RPMI8226 (cell line): ENCODE measurements at regions not wholly inside any gene's neighbourhood (a gene's known extent, or its start where the extent isn't known, plus 50 kb on each side); places are given as distances from the start of the nearest gene placed in this dataset.

Experiments
- DNase-seq: peaks from one replicate; pipeline ENCODE4 v3.0.0-alpha.2; 2015

DNA sequence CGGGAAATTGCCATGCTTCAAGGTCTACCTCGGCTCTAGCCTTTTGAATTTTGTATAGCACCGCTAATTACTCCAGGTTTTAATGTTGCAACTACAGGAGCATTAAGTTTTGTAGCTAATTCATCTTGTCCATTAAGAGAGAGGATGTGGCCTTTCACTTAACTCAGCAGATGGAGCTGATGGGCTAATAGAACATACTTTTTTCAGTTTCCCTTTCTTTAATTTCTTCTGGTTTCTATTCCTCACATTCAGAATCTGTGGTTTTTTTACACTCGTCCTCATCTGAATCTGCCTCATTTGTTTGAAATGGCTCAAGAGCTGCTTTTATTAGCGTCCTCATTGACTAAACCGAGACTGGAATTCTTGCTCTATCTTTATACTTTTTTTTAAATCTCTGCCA lies 2085.7 kb upstream of the C9orf72 start:
- DNase-seq = no peak

DNA sequence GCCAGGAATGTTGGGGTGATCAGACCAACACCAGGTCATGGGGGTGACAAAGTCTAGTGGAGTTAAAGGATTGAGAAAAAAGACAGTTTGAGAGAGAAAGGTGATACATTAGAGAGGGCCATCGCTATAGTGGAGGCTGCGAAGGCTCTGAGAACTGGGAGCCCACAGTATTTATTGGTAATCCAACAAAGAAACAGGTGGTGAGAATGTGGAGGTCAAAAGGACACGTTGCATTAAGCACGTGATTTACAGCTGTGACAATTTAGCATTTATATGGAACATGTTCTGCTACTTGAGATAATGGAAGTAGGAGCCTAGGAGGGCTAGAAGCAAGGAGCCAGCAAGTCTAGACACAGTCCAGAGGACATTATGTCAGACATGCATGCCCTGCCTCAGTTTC lies 2086.5 kb upstream of the C9orf72 start:
- DNase-seq = no peak

DNA sequence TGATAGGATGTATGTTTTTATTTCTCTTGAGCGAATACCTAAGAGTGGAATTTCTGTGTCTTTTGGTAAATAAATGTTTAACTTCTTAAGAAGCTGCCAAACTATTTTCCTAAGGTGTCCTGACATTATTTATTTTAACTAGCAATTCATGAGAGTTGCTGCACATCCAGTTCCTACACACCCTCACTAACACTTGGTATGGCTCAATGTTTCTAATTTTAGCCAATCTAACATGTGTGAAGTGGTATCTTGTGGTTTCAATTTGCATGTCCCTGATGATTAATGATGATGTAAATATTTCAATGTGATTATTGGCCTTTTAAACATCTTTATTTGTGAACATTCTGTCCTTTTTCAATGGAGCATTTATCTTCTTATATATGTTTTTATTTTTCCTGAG lies 2095.5 kb upstream of the C9orf72 start:
- DNase-seq = no peak

DNA sequence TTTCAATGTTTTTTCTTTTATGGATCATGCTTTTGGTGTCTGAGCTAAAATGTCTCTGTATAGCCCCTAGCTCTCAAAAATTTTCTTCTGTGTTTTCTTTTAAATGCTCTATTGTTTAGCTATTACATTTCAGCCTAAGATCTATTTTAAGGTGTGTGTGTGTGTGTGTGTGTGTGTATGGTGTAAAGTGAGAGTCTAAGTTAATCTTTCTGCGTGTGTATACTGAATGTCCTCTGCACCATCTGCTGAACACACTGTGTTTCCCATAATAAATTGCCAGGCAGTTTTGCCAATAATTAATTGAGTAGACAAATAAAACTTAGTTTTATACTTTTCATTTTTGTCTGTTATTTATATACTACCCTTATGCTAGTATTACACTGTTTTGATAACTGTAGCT lies 2096.3 kb upstream of the C9orf72 start:
- no peak for DNase-seq

DNA sequence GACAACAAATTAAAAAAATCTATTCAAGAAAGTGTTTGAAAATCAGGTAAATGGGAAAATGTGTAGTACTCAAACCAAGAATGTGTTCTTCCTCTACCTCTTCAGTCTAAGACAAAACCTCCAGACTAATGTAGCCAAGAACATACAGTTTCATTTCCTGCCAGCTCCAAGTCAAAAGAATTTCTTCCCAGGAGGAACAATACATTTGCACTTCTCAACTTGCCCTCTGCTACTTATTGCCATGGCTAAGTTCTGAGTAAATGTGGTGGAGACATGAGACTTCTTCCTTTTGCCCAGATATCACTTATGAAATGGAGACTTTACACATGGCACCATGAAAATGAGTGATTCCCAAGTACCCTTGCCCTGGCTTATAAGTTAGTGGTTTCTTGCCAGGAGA lies 2112.2 kb upstream of the C9orf72 start:
- DNase-seq = no peak

DNA sequence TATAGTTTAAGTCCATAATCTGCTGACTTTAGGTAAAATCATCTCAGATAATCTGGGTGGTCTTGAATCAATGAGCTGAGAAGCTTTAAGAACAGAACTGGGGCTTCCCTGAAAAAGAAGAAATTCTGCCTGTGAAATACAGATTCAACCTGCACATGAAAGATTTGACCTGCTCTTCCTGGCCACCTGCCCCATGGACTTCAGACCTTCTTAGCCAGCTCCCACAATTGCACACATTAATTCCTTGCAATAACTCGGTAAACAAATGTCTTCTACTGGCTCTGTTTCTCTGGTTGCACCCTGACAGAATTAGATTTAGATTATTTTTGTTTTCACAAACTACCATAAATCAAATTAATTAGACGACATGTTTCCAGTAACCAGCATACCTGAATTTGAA lies 2117.9 kb upstream of the C9orf72 start:
- no peak for DNase-seq

DNA sequence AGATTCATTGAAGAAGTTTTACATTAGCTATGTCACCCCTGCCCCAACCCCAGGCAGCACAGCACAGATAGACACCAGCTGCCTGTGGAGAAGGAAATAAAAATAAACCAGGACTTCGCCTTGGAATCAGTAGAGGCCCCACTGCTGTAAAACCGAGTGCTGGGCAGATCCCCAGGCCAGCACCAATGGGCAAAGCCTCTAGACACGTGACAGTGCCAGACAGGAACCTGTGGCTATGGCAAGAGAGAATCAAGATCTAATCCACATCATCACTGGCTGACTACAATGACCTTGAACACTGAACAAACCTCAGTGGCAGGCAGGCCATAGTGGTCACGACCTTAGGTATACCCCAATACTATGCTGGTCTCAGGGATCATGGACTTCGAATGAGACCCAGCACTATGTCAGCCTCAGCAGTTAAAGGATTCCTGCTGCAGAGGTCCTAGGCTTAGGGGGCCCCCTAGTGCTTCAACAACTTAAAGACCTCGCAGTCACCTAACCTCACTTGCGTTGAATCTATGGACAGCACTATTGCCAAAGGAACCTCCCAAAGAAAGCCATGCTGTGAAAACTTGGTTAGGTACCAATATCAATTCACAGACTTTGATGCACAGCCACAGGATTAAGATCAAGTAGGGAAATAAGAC lies 2118.6 kb upstream of the C9orf72 start:
- DNase-seq = peak; percentile 43

DNA sequence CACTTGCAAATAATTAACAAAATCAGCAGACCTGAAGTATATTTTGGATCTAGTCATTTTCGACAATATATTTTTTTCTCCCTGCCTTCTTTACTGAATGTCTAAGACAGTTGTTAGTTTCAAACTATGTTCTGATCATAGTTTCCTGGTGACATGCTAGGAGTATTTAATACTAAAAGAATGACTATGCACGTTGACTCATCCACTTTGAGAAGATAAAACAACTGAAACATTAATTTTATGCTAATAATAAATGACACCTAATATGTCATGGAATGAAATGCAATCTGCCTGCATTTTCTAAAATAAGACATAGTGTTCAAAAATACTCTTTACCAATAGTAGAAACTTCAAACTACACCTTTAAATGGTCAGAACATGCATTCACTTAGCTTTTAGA lies 2123.7 kb upstream of the C9orf72 start:
- DNase-seq = no peak

DNA sequence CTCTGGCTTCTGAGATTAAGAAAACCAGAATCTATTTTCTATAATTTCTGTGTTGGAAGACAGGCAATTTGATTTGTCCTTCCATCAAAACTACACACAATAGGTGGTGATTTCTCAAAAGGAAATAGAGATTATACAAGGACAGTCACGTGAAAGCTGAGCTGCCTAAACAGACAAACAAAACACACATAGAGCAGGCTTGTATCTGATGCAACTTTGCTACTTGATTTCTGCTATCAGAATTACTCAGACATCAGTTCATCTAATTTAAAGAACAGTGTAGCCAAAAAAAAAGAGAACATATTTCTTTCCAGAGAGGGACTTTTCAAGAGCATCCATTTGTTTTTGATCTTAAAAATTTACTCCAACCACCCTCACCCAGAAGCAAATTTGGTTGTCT lies 2128.3 kb upstream of the C9orf72 start:
- DNase-seq = no peak

DNA sequence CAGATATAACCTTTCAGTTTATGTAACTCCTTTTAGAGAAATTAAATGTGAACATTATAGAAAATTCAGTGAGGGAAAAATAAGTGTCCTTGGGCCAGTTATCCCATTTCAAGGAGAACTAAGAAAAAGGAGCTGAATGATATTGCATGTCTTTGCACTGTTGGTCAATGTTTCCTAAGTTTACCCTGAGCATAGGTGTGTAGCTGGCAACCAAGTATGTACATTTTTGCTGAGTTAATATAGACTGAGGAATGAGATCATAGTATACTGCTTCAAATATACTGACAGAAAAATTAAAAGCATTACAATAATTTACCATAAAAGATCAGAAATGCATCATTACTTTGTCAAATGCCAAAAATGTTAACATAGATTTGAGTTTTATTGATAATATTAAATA lies 2128.7 kb upstream of the C9orf72 start:
- DNase-seq = no peak

DNA sequence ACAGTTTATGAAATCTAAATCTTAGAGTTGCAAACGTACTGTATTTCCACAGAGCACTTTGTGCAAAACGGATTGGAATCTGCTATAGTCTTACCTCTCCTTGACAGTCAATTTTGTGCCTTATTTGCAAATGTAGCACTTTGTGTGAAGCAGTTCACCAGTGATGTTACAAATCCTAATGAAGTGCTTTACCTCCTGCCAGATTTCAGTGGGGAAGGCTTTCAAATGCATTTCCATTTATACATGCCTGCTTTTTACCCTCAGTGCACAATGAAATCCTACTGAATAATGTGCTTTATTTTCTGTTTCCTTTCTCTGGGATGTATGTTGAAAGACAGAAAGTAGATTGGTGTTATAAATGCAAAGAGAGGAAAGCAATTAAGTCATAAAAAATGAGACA lies 2141.6 kb upstream of the C9orf72 start:
- DNase-seq = no peak

DNA sequence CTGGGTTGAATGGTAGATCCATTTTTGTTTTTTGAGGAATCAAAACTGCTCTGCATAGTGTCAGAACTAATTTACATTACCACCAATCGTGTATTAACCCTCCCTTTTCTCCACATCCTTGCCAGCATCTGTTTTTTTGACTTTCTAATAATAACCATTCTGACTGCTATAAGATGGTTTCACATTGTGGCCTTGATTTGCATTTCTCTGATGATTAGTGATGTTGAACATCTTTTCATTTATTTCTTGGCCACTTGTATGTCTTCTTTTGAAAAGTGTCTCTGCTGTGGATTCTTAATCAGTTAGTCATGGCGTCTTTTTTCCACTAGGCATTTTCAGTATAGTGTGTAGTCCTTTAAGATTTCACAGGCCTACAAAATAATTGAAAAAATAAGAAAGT lies 2144.3 kb upstream of the C9orf72 start:
- no peak for DNase-seq

DNA sequence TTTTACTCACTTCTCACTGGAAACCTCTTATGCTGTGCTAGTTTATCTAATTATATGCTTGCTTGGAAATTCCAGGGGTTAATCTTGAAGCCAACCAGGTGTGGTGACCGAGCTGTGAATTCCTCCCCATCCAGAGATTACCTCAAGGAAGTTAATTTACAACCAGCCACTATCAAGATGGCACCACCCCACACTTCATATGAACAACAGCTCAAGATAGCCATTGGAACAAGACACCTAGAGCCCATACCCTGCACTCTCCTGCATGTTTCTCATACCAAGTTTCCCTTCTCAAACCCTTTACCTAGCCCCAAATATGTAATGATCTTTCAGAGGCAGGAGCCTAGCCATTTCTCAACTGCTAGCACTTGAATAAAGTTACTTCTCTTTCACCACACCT lies 2156.9 kb upstream of the C9orf72 start:
- no peak for DNase-seq

DNA sequence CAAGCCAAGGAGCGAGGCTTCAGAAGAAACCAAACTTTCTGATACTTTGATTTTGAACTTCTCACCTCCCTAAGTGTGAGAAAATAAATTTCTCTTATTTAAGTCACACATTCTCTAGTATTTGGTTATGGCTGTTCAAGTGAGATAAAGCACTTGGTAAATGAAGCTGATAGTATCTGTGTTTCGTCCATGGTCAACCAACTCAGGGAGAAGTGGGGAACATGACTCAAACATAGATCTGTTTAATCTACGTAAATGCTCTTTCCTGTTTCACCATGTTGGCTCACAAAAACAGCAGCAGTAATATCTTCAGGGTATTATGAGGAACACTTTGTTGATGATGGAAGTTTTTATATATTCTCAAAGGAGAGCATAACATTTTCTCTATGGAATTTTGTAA lies 2167.2 kb upstream of the C9orf72 start:
- DNase-seq = no peak

DNA sequence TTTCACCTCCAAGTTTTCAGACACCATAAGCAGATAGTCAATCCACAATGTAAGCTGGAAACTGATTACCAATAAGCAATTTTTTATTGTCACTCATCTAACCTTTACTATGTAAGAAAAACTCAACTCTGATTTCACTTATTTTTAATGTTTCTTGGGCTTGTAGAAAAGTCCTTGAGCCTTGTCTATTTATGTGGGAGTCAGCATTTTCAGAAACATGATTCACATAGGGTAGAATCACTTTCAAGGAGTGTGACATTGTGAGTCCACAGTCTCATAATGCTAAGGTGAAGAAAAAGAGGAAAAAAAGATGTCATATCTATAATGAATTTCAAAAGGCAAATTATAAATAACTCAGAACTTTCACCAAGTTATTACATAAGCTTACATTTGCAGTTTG lies 2167.9 kb upstream of the C9orf72 start:
- no peak for DNase-seq

DNA sequence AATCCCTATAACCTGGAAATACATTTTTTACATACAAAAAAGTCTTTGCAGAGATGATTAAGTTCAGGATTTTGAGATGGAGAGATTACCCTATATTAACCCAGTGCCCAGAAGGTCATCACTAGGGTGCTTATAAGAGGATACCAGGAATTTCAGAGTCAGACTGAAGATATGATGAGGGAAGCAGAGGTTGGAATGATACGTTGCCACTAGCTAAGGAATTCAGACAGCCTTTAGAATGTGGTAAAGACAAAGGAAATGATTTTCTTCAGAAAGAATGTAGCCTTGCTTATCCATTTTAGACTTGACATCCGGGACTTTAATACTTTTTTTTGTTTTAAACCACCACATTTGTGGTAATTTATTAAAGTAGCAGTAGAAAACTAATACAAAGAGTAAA lies 2176.8 kb upstream of the C9orf72 start:
- DNase-seq = no peak

DNA sequence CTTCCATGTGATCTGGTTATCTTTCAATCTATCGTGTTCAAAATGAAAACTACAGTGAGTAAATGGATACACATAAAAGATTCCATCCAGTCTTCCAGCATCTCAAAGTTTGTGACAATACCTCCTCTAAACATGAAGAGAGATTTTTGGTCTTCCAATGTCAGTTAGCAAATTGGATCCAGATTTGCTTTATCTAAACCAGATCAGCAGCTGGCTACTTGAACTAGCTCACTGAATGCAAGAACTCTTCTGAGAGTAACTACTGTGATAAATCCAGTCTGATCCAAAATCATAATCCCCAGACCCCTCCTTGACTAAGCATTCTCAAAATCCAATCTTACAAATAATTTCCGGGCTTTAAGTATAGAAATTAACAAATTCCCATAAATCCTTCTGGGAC lies 2177.9 kb upstream of the C9orf72 start:
- no peak for DNase-seq

DNA sequence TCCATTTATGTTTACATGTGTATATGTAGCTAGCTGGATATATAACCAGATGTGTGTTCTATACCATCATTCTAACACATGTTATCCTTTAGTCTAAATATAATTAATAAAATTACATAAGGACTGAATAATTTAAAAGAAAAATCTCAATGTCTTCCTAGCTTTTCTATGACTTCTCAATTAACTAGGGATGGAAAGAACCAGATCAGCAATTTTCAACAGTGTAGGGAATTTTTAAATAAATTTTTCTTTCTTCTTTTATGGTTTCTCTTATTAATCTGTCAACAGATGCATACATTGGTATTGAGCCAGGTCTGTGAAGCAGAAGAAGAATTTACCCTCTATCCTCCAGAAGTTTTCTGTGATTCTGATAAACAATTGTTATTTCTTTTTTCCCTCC lies 2180.4 kb upstream of the C9orf72 start:
- DNase-seq = no peak

DNA sequence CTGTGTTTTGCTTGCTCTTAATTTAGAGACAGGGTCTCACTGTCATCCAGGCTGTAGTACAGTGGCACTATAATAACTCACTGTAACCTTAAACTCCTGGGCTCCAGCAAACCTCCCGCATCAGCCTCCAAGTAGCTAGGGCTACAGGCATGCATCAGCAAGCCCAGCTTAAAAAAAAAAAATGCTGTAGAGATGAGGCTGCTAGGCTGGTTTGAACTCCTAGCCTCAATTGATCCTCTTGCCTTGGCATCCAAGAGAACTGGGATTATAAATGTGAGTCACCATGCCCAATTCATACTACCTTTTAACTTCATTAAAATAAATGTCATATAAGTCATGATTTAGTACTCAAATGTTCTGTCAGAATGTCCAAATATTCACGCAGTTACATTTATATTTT lies 2195.7 kb upstream of the C9orf72 start:
- no peak for DNase-seq

DNA sequence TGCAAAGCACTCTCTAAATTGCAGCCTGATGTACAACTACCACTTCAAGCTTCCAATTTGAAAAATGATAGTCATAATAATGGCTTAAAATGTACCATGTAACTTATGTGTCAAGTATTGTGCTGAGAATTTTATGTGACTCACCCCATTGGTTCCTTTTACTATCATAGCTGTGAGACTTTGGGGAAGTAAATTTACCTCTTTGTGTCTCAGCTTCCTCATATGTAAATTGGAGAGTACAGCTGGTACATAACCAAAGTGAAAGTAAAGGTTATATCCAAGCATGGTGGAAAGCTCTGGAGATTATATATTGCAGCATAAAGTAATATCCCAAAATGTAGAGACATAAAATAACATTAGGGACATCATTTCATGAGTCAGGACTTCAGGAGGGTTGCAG lies 2200.4 kb upstream of the C9orf72 start:
- no peak for DNase-seq

DNA sequence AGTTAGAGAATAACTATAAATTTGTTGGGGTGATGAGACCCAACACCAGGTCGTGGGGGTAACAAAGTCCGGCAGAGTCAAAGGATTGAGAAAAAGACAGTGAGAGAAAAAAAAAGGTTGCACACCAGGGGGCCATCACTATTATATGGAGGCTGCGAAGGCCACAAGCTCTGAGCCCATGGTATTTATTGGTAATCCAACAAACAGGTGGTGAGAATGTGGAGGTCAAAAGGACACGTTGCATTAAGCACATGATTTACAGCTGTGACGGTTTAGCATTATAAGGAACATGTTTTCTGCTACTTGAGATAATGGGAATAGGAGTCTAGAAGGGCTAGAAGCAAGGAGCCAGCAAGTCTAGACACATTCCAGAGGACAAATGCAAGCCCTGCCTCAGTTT lies 2202.2 kb upstream of the C9orf72 start:
- no peak for DNase-seq

DNA sequence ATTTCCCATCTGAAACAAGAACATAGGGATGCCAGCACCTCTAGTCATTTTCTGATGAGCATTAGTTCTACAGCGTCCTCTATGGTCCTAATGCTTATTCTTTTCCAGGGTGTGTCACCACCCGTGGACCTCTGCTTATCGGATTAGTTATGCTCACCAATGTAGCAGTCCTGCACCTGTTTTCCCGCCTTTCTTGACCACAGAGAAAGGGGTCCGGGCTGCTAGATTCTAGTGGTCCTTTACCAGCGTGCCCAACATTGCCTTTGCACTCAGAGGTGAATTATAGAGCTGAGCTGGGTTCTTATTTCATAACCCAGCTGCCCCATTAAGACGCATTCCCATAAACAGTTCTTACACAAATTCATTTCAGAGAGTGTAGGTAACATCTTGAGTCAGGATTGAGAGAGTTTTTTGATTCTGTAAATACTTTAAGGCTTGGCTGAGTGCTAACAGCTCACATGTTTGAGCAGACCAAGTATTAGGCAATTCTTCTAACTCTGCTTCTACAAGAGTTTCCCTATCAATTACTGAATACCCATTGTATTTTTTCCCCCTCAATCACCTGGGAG lies 2205.1 kb upstream of the C9orf72 start:
- DNase-seq = no peak

DNA sequence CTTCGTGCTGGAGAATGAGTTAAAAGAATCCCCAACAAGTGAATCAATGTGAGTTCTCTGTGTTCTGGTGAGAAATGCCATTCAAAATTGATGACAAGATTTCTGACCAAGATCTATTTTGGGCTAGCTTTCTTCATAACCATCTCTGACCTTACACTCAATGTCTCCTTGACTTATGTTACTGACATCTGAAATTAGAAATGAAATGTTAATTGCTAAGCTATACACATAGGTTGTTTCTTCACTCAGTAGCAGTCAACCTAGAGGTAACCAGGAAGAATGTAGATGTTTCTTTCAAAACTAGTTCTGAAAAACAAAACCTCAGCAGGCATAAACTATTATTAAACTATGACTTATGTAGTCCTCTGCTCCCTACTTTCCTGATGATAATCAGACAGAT lies 2220.7 kb upstream of the C9orf72 start:
- DNase-seq = no peak

DNA sequence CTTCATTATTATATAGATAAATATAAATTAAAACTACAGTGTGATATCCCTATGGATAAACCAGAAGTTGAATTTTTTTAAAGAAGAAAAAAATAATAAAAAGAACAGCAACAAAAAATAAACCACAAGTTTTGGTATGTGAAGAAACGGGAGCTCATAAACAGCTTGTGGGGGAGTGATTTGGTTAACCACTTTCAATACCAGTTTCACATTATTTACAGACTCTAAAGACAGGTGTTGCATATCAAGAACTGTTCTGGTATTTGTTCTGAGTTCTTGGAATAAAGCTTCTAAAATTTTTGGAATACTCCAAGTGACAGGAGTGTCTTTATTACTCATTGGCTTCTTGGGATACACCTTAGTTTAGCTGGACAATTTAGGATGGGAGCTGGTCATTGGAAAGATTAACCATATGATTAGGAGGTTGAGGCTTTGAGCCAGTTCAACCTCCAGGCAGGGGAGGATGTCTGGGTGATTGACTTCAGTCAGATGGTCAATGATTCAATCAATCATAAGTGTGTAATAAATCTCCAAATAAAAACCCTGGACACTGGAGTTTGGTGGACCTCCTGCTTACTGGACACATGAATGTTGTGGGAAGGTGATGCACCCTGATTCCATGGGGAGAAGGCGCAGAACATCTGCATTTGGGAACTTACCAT lies 2223.1 kb upstream of the C9orf72 start:
- DNase-seq = no peak

DNA sequence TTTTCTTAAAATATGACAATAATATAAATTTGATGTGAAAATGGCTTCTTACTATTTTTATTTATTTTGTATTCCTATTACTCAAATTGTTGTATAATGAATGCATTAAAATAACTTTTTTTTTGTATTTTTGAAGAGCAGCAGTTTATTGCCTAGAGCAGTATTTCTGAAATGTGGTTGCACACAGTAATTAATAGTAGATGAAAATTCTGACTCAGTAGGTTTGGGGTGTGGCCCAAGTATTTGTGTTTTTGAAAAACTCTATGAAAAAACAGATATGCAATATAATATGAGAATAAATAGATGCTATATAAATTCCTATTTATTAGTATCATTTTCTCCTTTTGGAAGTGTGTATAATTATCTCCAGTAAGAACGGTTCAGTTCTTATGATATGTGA lies 2225.3 kb upstream of the C9orf72 start:
- DNase-seq = no peak
